ENCODE measurements at regions not wholly inside any gene's neighbourhood (a gene's known extent, or its start where the extent isn't known, plus 50 kb on each side); places are given as distances from the start of the nearest gene placed in this dataset.

DNA sequence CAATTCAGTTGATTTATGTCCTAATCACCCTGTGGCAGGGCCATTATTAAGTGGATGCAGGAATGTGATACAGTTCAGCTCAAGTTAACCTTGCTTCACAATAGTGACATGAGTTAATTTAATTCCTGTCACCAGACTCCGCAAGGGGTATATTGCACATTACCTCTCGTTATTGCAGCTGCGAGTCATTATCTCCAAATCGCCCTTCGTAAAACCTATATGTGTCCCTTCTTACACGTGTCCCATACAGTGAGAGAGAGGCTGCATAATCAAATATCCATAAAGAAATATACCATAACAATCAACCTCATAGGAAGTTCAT is 369.9 kb upstream of the ANXA10 start:
- Histone ChIP-seq H3K4me2 (ENCODE audit: low read length) (no peak overlapping the region), H3K9me3 (ENCODE audit: low read length) (no peaks in the 10 kb centered on the region), H3K27me3 (ENCODE audit: insufficient read depth, low read depth, low read length) (no peaks in the 10 kb centered on the region), H4K20me1 (ENCODE audit: insufficient read depth) (no peaks in the 10 kb centered on the region), H3K4me3 (ENCODE audit: low read length) (no peak overlapping the region), H3F3A (ENCODE audit: insufficient read depth, low read length, poor library complexity, severe bottlenecking) (no peaks in the 10 kb centered on the region), H3K27ac (ENCODE audit: low read length) (no peak overlapping the region), H2AFZ (ENCODE audit: low read depth, low read length) (no peak overlapping the region), H3K9ac (ENCODE audit: low read length) (no peak overlapping the region), H3K36me3 (ENCODE audit: insufficient read depth, low read length) (no peaks in the 10 kb centered on the region), H3K79me2 (replicated peaks; ENCODE audit: insufficient read depth, low read length) (no peaks in the 10 kb centered on the region), H3K9me2 (ENCODE audit: insufficient read depth, low read length) (no peaks in the 10 kb centered on the region)
- no peak for TF ChIP-seq RAD21 (conservative IDR thresholded peaks at IDR 0.05)
- TF ChIP-seq SMC3 (conservative IDR thresholded peaks at IDR 0.05; ENCODE audit: poor library complexity) = no peak
- TF ChIP-seq, protein P1, sequence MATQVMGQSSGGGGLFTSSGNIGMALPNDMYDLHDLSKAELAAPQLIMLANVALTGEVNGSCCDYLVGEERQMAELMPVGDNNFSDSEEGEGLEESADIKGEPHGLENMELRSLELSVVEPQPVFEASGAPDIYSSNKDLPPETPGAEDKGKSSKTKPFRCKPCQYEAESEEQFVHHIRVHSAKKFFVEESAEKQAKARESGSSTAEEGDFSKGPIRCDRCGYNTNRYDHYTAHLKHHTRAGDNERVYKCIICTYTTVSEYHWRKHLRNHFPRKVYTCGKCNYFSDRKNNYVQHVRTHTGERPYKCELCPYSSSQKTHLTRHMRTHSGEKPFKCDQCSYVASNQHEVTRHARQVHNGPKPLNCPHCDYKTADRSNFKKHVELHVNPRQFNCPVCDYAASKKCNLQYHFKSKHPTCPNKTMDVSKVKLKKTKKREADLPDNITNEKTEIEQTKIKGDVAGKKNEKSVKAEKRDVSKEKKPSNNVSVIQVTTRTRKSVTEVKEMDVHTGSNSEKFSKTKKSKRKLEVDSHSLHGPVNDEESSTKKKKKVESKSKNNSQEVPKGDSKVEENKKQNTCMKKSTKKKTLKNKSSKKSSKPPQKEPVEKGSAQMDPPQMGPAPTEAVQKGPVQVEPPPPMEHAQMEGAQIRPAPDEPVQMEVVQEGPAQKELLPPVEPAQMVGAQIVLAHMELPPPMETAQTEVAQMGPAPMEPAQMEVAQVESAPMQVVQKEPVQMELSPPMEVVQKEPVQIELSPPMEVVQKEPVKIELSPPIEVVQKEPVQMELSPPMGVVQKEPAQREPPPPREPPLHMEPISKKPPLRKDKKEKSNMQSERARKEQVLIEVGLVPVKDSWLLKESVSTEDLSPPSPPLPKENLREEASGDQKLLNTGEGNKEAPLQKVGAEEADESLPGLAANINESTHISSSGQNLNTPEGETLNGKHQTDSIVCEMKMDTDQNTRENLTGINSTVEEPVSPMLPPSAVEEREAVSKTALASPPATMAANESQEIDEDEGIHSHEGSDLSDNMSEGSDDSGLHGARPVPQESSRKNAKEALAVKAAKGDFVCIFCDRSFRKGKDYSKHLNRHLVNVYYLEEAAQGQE (IDR thresholded peaks at IDR 0.05; ENCODE audit: borderline replicate concordance) = no peak

DNA sequence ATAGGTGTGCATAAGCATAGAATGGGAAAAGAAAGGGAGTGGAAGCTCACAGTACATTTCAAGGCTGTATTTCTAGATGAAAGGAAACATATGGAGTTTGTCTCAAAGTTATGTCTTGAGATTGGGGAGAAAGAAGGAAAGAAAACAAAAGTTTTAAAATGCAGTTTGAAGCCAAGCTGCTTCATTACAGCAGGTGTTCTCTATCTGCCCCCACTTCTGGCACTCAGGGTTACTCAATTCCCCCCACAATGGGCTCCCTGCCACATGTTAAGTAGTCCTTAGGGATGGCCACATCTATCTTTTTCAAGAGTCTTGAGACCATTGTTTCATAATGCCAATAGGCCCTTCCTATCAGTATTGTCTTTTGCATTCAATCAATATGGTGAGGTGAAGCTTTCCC is 367.4 kb upstream of the ANXA10 start:
- no peaks in the 10 kb centered on the region for H3K79me2 ChIP-seq (replicated peaks; ENCODE audit: insufficient read depth, low read length)
- H3K9me3 ChIP-seq (ENCODE audit: low read length) = no peaks in the 10 kb centered on the region

DNA sequence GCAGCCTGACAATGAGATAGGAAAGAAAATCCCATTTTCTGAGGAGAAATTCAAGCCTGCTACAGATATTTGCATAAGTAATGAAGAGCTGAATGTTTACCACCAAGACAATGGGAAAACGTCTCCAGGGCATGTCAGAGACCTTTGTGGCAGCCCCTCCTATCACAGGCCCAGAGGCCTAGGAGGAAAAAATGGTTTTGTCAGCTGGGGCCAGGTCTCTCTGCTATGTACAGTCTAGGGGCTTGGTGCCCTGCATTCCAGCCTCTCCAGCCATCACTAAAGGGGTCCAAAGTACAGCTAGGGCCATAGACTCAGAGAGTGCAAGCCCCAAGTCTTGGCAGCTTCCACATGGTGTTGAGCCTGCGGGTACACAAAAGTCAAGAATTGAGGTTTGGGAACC is 361.6 kb upstream of the ANXA10 start:
- H3F3A ChIP-seq (ENCODE audit: insufficient read depth, low read length, poor library complexity, severe bottlenecking) = no peaks in the 10 kb centered on the region
- H3K4me2 ChIP-seq (ENCODE audit: low read length) = no peak overlapping the region
- no peaks in the 10 kb centered on the region for H3K27me3 ChIP-seq (ENCODE audit: insufficient read depth, low read depth, low read length)
- H3K4me3 ChIP-seq (ENCODE audit: low read length) = no peak overlapping the region
- H3K9me3 ChIP-seq (ENCODE audit: low read length) = no peaks in the 10 kb centered on the region
- H3K9ac ChIP-seq (ENCODE audit: low read length) = no peak overlapping the region
- no peaks in the 10 kb centered on the region for H3K79me2 ChIP-seq (replicated peaks; ENCODE audit: insufficient read depth, low read length)
- H4K20me1 ChIP-seq (ENCODE audit: insufficient read depth) = no peaks in the 10 kb centered on the region
- H2AFZ ChIP-seq (ENCODE audit: low read depth, low read length) = no peak overlapping the region
- H3K9me2 ChIP-seq (ENCODE audit: insufficient read depth, low read length) = no peaks in the 10 kb centered on the region
- H3K36me3 ChIP-seq (ENCODE audit: insufficient read depth, low read length) = no peaks in the 10 kb centered on the region
- H3K27ac ChIP-seq (ENCODE audit: low read length) = no peak overlapping the region
- TF ChIP-seq RAD21 (conservative IDR thresholded peaks at IDR 0.05) (no peak), MXI1 (conservative IDR thresholded peaks at IDR 0.05; ENCODE audit: poor library complexity, severe bottlenecking) (no peak), POLR2AphosphoS5 (IDR thresholded peaks at IDR 0.05) (no peak), EP300 (conservative IDR thresholded peaks at IDR 0.05; ENCODE audit: poor library complexity, severe bottlenecking) (no peak), EZH2 (IDR thresholded peaks at IDR 0.05; ENCODE audit: borderline replicate concordance, insufficient read depth, low read length, poor library complexity, severe bottlenecking) (no peak), TAF1 (IDR thresholded peaks at IDR 0.05; ENCODE audit: low read depth) (no peak), SMC3 (conservative IDR thresholded peaks at IDR 0.05; ENCODE audit: poor library complexity) (no peak)
- TF ChIP-seq, protein P2, sequence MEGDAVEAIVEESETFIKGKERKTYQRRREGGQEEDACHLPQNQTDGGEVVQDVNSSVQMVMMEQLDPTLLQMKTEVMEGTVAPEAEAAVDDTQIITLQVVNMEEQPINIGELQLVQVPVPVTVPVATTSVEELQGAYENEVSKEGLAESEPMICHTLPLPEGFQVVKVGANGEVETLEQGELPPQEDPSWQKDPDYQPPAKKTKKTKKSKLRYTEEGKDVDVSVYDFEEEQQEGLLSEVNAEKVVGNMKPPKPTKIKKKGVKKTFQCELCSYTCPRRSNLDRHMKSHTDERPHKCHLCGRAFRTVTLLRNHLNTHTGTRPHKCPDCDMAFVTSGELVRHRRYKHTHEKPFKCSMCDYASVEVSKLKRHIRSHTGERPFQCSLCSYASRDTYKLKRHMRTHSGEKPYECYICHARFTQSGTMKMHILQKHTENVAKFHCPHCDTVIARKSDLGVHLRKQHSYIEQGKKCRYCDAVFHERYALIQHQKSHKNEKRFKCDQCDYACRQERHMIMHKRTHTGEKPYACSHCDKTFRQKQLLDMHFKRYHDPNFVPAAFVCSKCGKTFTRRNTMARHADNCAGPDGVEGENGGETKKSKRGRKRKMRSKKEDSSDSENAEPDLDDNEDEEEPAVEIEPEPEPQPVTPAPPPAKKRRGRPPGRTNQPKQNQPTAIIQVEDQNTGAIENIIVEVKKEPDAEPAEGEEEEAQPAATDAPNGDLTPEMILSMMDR (IDR thresholded peaks at IDR 0.05; ENCODE audit: poor library complexity, severe bottlenecking) = no peak

More for the DNA sequence above, 367.4 kb upstream of the ANXA10 start:
- Histone ChIP-seq H3K9ac (ENCODE audit: low read length) (no peak overlapping the region), H3F3A (ENCODE audit: insufficient read depth, low read length, poor library complexity, severe bottlenecking) (no peaks in the 10 kb centered on the region), H4K20me1 (ENCODE audit: insufficient read depth) (no peaks in the 10 kb centered on the region), H3K27ac (ENCODE audit: low read length) (no peak overlapping the region), H3K4me3 (ENCODE audit: low read length) (no peak overlapping the region), H3K9me2 (ENCODE audit: insufficient read depth, low read length) (no peaks in the 10 kb centered on the region), H2AFZ (ENCODE audit: low read depth, low read length) (no peak overlapping the region), H3K27me3 (ENCODE audit: insufficient read depth, low read depth, low read length) (no peaks in the 10 kb centered on the region), H3K4me2 (ENCODE audit: low read length) (no peak overlapping the region), H3K36me3 (ENCODE audit: insufficient read depth, low read length) (no peaks in the 10 kb centered on the region)
- no peak for TF ChIP-seq RAD21 (conservative IDR thresholded peaks at IDR 0.05)
- no peak for TF ChIP-seq EP300 (conservative IDR thresholded peaks at IDR 0.05; ENCODE audit: poor library complexity, severe bottlenecking)
- no peak for TF ChIP-seq SMC3 (conservative IDR thresholded peaks at IDR 0.05; ENCODE audit: poor library complexity)
- no peak for TF ChIP-seq TAF1 (IDR thresholded peaks at IDR 0.05; ENCODE audit: low read depth)
- TF ChIP-seq, protein P1 (IDR thresholded peaks at IDR 0.05; ENCODE audit: borderline replicate concordance) = no peak
- no peak for TF ChIP-seq MXI1 (conservative IDR thresholded peaks at IDR 0.05; ENCODE audit: poor library complexity, severe bottlenecking)

All from neural cell (in vitro differentiated cells).